ENCODE measurements at regions not wholly inside any gene's neighbourhood (a gene's known extent, or its start where the extent isn't known, plus 50 kb on each side); places are given as distances from the start of the nearest gene placed in this dataset.
A peak's percentile ranks its signal among the peaks of the same experiment; 100 is the strongest.
"Not testable (repeated sequence)": the region's sequence is repeated elsewhere in the genome, so short reads cannot be mapped to it uniquely, and the experiment has no call there.

DNA sequence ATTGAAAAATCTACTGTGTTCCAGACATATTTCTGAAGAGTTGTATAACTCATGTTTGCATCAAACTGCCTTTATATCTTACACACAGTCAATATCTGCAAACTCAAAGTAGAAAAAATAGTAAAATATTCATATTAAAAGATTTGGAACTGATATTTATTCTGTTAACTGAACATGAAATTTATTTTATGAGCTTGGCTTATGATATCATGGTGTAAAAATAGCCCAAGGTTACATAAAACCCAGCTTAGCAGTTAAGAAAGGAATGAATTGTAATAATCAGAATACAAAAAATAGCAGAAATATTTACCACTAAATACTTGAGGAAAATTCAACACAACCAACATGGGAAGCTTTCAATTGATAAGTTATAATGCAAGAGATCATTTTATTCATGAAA, 367.9 kb downstream of the FLRT2 start:
- Histone ChIP-seq H3K9me3 (no peaks in the 10 kb centered on the region), H3K27me3 (no peaks in the 10 kb centered on the region), H3K36me3 (no peaks in the 10 kb centered on the region), H3K4me3 (no peak overlapping the region)
- no peak for DNase-seq

DNA sequence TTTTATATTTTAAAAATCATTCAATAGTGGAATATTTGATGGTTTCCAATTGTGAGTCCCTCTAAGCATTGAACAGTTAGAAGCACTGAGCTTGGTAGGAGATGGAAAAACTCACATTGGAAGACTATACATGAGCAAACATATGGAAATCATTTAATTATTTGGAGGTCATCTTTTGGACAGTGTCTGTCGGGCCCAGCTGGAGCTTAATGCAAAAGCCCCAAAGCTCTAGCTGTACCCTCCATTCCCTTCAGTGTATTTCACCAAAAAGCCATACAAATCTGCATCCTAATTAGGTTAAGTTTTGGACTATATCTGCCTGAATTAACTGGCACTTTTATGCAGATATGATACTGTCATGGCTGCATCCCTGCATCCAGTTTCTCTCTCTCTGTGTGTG, 365.7 kb downstream of the FLRT2 start:
- no peak for DNase-seq
- no peaks in the 10 kb centered on the region for H3K9me3 ChIP-seq
- no peaks in the 10 kb centered on the region for H3K36me3 ChIP-seq
- no peak overlapping the region for H3K4me3 ChIP-seq
- H3K27me3 ChIP-seq = no peaks in the 10 kb centered on the region

DNA sequence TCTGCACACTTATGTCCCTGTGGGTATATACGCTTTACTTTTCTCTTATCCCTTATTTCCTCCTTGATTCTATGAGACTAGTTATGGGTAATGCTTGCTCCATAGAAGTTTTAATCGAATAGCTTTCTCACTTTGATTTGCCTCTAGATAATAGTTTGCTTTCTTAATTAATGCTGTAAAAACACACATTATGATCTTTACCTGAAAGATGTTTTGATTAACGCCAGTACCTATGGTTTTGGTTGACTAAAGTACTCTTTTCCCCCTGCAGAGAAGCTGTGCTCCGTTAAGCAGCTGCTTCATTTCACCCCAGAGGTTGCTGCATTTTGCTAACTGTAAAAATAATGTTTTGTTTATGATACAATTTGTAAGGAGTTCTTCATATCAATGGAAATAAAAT, 362.3 kb downstream of the FLRT2 start:
- Histone ChIP-seq H3K4me3 (no peak overlapping the region), H3K9me3 (no peaks in the 10 kb centered on the region), H3K36me3 (no peaks in the 10 kb centered on the region), H3K27me3 (no peaks in the 10 kb centered on the region)
- DNase-seq = no peak

DNA sequence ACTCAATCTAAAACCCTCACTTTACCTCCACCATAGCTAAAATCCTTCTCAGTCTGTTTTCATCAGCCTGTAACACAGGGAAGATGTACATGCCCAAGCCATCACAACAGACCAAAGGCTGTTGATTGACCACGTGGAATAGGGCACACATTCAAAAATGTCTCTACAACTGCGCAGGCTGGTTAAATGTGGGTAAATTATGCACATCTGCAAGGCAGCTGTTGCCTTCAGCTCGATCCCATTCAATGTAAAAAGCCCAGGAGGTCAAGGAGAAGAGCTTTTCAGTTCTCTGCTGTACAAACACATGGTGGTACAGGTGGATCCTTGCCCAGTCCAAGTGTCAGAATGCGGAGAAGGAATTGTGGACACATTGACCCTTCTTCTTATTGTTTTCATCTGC, 354.0 kb downstream of the FLRT2 start:
- Histone ChIP-seq H3K27me3 (no peaks in the 10 kb centered on the region), H3K9me3 (no peaks in the 10 kb centered on the region), H3K4me3 (no peak overlapping the region), H3K36me3 (no peaks in the 10 kb centered on the region)
- DNase-seq = no peak

DNA sequence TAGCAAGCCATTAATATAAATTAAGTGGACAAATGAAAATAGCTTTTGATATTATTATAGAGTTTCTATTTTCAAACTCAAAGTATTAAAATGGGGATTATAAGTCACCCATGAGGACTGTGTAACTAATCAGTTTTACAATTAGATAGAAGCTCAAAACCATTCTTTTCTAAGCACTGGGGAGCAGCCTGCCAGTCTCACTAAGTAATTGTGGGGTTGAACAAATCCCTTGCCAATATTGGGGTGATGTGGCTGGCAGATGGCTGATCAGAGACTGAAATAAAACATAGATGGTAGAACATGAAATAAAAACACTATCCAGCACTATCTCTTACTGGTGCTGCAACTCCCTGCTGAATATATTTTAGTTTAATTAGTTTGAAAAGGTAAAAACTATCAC, 353.2 kb downstream of the FLRT2 start:
- H3K9me3 ChIP-seq = no peaks in the 10 kb centered on the region
- H3K36me3 ChIP-seq = no peaks in the 10 kb centered on the region
- H3K4me3 ChIP-seq = no peak overlapping the region
- no peaks in the 10 kb centered on the region for H3K27me3 ChIP-seq
- DNase-seq = no peak

DNA sequence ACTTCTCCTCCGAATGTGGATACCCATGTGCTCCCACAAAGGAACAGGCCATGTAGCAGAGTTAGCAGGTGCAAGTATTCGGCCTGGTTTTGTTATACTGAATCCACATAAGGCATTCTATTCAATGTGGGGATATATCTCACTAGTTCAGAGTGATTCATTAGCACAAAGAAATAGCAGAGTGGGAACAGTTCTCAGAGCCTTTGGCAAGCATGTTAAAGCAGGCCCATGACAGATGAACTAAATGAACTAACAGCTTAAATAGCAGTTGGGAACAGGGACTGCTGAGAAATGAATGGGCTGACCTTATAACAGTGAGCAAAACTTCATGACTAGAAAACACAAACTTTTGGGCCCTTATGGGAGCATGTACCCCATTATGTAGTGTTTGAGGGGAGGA, 352.0 kb downstream of the FLRT2 start:
- Histone ChIP-seq H3K9me3 (no peaks in the 10 kb centered on the region), H3K27me3 (no peaks in the 10 kb centered on the region), H3K36me3 (no peaks in the 10 kb centered on the region), H3K4me3 (no peak overlapping the region)
- DNase-seq = no peak

DNA sequence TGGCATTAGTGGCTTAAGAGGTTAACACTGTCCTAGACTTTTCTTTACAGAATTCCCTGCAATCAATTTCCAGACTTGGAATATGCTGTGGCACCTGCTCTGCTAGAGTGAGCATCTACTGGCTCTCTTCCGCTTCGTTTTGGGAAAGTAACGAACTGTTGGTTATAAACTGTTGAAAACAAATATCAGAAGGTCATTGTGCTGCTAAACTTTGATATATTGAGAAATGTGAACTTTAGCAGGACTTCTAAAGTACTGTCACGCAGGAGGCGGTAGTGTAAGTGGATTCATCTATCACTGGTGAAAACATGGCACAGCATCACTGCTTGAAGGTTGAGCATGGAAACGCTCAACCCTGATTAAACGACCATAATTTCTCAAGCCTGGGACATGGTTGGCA, 348.9 kb downstream of the FLRT2 start:
- Histone ChIP-seq H3K9me3 (no peaks in the 10 kb centered on the region), H3K27me3 (no peaks in the 10 kb centered on the region), H3K36me3 (no peaks in the 10 kb centered on the region), H3K4me3 (no peak overlapping the region)
- no peak for DNase-seq

DNA sequence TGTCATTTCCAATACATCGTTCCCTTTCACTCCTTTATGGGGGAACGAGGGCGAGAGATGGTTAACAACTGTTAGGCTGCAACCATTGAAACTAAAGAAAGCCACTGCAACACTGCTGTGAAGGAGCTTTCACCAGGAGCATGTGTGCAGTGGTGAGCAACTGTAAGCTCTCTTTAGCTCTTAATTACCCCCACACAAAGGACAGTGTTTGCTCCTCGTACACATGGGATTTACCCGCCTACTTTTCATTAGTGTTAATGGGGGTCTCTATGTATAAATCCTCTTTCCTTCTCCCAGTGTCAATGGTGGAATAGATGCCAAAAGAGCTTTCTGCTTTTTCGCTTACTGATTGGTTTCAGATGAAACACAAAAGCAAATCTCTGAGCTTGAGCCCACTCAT, 343.1 kb downstream of the FLRT2 start:
- H3K4me3 ChIP-seq = no peak overlapping the region
- H3K27me3 ChIP-seq = no peaks in the 10 kb centered on the region
- no peak for DNase-seq
- no peaks in the 10 kb centered on the region for H3K36me3 ChIP-seq
- no peaks in the 10 kb centered on the region for H3K9me3 ChIP-seq

DNA sequence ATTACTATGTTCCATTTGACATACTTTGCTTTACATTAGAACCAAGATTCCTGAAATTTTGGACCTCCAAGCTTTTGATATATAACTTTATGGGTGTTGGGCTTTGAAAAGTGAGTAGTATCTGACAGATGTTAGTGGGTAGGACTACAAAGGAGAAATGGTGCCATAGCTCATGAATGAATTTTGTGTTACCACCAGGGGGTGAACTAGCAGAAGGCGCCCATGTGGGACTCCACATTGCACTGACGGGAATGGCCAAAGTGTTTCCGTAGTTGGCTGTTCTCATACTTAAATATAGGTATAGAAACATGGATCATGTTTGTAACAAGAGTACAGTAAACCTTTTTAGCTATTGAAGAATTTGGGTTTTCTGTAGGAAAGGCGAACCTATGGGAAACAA, 337.5 kb downstream of the FLRT2 start:
- Histone ChIP-seq H3K9me3 (no peaks in the 10 kb centered on the region), H3K36me3 (no peaks in the 10 kb centered on the region), H3K4me3 (no peak overlapping the region), H3K27me3 (no peaks in the 10 kb centered on the region)
- no peak for DNase-seq

DNA sequence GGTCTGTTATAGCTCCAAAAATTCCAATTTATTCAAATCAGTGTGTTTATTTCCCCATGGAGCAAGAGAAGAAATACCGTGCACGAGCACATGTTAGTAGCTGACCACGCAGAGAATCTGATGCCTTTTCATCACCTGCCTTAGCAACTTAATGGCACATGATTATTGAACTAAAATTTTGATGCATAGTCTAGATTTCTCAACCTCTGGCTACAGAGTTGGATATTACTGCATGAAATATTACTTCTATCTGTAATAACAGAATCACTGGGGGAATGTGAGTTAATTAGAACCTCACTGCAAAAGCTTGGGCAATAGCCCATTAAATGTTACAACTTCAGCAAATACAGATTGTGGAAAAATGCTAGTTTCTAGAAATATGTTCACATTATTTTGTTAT, 335.8 kb downstream of the FLRT2 start:
- no peaks in the 10 kb centered on the region for H3K9me3 ChIP-seq
- no peak overlapping the region for H3K4me3 ChIP-seq

DNA sequence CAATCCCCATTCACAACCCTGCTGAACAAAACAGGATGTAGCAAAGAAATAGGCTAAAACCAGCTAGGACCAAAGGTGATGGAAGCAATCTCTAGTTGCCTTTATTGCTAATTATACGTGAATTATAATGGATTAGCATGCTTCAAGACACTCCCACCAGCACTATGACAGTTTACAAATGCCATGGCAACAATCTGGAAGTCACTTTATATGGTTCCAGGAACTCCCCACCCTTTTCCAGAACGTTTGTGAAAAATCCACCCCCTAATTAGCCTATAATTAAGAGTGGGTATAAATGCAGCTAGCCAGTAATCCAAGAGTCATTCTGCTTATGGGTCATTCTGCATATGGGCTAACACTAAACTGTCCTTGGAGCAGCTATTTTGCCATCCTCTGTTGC, 328.7 kb downstream of the FLRT2 start:
- no peaks in the 10 kb centered on the region for H3K36me3 ChIP-seq
- H3K27me3 ChIP-seq = no peaks in the 10 kb centered on the region
- H3K4me3 ChIP-seq = no peak overlapping the region
- DNase-seq = no peak
- no peaks in the 10 kb centered on the region for H3K9me3 ChIP-seq

More for the DNA sequence above, 335.8 kb downstream of the FLRT2 start:
- H3K27me3 ChIP-seq = no peaks in the 10 kb centered on the region
- no peaks in the 10 kb centered on the region for H3K36me3 ChIP-seq
- no peak for DNase-seq

DNA sequence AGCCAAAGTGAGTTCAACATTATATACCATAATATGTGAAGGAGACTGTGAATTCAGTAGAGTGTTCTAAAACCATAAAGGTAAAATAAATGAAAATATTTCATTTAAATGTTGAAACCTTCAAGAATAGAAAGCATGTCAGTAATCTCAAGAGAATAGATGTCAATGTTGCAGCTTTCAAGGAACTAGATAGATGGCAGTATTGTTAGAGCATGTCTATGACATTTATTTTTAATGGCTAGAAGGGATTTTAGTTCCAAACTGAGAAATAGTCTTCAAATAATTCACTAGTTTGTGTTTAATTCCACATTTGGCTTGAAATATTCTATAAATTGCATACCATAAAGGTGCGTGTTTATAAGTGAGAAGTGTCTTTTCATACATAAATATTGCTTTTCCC, 326.5 kb downstream of the FLRT2 start:
- no peak for DNase-seq

DNA sequence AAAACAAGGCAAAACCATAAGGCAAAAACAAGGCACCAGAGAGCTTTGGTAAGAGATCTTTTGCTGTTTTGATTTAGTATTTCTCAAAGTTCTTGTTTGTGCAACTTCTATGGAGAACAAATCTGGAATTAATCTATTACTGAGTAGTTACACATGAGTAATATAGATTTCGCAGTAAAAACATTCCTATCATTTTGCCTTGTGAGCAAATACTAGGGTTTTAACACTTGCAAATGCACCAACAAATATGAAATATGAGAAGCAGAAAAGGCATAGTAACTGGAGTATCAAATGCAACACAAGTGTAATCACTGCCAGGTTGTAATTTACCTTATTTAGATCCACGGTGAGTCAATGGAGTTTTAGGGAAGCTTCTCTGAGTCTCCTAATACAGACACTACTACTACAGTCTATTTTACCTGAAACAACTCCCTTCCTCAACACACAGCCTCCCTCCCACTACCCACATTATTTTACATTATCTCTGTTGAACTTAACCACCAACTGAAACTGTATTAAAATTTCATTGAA, 324.1 kb downstream of the FLRT2 start:
- Histone ChIP-seq H3K4me3 (no peak overlapping the region), H3K27me3 (no peaks in the 10 kb centered on the region), H3K36me3 (no peaks in the 10 kb centered on the region), H3K9me3 (no peaks in the 10 kb centered on the region)
- no peak for DNase-seq

More for the DNA sequence above, 326.5 kb downstream of the FLRT2 start:
- Histone ChIP-seq H3K36me3 (no peaks in the 10 kb centered on the region), H3K9me3 (no peaks in the 10 kb centered on the region), H3K27me3 (no peaks in the 10 kb centered on the region), H3K4me3 (no peak overlapping the region)

DNA sequence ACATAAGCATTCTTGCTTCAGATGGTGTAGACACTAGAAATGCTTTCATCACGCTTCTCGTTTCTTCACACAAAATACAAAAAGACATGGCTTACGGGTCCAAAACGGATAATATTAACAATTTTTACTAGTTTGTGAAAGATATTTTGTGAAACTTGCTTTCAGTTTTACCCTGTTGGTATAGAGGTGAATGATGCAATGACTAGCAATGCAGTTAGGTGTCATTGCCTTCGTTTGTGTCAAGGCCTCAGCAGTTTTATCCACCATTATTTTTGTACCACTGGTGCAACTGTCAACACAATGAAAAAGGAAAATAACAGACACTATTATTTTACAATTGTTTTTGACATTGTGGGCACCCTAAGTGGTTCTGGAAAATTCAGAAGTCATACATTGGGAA, 323.0 kb downstream of the FLRT2 start:
- DNase-seq = no peak
- no peaks in the 10 kb centered on the region for H3K27me3 ChIP-seq

DNA sequence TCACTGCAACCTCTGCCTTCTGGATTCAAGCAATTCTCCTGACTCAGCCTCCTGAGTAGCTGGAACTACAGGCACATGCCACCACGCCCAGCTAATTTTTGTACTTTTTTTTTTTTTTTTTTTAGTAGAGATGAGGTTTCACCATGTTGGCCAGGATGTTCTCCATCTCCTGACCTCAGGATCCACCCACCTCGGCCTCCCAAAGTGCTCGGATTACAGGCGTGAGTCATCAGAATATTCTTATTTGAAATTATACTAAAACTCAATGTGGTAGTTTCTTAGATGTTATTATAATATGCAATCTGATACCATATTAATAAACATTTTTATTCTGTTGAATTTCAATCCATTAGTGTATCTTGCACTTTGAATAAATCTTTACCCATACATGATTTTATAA, 322.2 kb downstream of the FLRT2 start:
- DNase-seq = peak; percentile 8
- H3K4me3 ChIP-seq = not testable (repeated sequence)

More for the DNA sequence above, 323.0 kb downstream of the FLRT2 start:
- H3K4me3 ChIP-seq = no peak overlapping the region
- H3K9me3 ChIP-seq = no peaks in the 10 kb centered on the region
- H3K36me3 ChIP-seq = no peaks in the 10 kb centered on the region

DNA sequence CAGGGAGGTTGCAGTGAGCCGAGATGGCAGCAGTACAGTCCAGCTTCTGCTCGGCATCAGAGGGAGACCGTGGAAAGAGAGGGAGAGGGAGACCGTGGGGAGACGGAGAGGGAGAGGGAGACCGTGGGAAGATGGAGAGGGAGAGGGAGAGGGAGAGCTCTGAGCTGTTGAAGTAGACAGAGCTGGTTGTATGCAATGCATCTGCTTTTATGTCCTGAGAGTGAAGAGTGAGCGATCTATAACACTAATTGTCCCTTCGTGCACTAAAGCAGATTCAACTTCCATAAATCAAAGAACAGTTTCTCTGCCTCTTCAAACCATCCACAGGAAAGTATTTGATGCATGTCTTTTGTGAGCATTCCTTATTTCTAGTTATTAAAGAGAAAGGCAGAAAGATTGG, 300.6 kb downstream of the FLRT2 start:
- DNase-seq, H3K4me3 ChIP-seq, H3K9me3 ChIP-seq, H3K36me3 ChIP-seq, H3K27me3 ChIP-seq: not testable (repeated sequence)

More for the DNA sequence above, 322.2 kb downstream of the FLRT2 start:
- H3K36me3 ChIP-seq, H3K9me3 ChIP-seq, H3K27me3 ChIP-seq: not testable (repeated sequence)

DNA sequence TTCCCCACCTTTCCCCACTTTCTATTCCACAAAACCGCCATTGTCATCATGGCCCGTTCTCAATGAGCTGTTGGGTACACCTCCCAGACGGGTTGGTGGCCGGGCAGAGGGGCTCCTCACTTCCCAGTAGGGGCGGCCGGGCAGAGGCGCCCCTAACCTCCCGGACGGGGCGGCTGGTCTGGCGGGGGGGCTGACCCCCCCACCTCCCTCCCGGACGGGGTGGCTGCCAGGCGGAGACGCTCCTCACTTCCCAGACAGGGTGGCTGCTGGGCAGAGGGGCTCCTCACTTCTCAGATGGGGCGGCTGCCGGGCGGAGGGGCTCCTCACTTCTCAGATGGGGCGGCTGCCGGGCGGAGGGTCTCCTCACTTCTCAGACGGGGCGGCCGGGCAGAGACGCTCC, 299.7 kb downstream of the FLRT2 start:
- DNase-seq, H3K27me3 ChIP-seq, H3K4me3 ChIP-seq, H3K36me3 ChIP-seq, H3K9me3 ChIP-seq: not testable (repeated sequence)

DNA sequence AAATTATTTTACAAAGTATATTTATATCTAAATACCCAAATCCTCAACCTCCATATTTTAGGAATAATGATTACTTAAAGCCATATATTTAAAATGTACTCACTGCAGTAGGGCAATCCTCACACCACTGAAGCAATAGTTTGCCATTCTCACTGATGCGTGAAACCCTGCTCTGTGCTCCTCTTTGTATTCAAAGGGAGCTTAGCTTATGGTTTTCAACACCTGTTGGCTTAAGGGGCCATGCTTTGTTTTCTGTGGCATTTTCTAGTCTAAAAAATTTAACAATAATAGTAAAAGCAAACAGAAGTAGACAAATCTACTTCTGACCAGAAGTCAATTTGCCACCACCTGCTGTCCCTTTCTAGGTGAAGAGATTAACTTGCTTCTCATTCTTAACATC, 294.6 kb downstream of the FLRT2 start:
- H3K4me3 ChIP-seq = no peak overlapping the region
- H3K9me3 ChIP-seq = no peaks in the 10 kb centered on the region
- H3K36me3 ChIP-seq = no peaks in the 10 kb centered on the region
- DNase-seq = no peak
- H3K27me3 ChIP-seq = no peaks in the 10 kb centered on the region

DNA sequence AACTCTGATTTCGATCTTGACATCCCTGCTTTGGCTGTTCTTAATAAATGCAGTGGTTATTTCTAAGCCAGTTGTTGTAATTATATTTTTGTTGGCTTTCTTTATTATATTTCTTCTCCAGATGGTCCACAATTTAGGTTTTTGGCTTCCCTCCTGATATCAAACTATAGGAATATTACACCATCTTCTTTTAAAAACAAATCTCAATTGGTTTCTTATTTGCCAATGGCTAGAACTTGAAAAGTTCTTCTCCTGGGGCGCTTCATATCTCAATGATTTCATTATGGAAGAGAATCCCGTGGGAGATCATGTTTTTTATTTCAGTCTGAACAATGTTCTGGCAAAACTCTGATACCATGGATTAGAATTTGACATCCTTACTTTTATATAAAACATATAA, 292.3 kb downstream of the FLRT2 start:
- H3K4me3 ChIP-seq = no peak overlapping the region
- H3K9me3 ChIP-seq = no peaks in the 10 kb centered on the region

More for the DNA sequence above, 292.3 kb downstream of the FLRT2 start:
- no peak for DNase-seq
- Histone ChIP-seq H3K36me3 (no peaks in the 10 kb centered on the region), H3K27me3 (no peaks in the 10 kb centered on the region)
